ENCODE measurements at regions not wholly inside any gene's neighbourhood (a gene's known extent, or its start where the extent isn't known, plus 50 kb on each side); places are given as distances from the start of the nearest gene placed in this dataset.
A peak's percentile ranks its signal among the peaks of the same experiment; 100 is the strongest.

DNA sequence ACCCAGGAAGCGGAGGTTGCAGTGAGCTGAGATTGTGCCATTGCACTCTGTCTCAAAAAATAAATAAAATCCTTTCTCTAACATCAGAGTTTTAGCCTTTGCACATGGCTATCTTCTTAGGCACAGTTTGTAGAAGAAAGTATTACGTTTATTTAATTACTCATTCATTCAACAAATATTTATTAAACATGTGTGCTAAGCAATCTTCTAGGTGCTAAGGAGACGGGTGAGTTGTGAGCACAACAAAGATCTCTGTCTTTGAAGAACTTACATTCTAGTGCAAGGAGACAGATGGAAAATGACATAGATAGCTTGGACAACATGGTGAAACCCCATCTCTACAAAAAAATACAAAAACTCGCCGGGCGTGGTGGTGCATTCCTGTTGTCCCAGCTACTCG is 122.3 kb upstream of the MYO10 start:
- Histone ChIP-seq H3K4me2 (ENCODE audit: insufficient read depth, low read length) (no peak overlapping the region), H3K79me2 (ENCODE audit: control insufficient read depth, insufficient read depth, low read length) (no peaks in the 10 kb centered on the region), H3K4me3 (replicated peaks in 1 of 3; ENCODE audit: insufficient read depth in 1 of 3, low read depth in 1 of 3, low read length in 3 of 3) (no peak overlapping the region), H4K20me1 (replicated peaks; ENCODE audit: control insufficient read depth, extremely low read depth, insufficient read depth, low read length) (no peaks in the 10 kb centered on the region), H3K27me3 (ENCODE audit: control insufficient read depth in 2 of 2, insufficient read depth in 2 of 2, low read length in 2 of 2) (no peaks in the 10 kb centered on the region), H3K36me3 (ENCODE audit: control insufficient read depth in 2 of 2, extremely low read depth in 1 of 2, insufficient read depth in 2 of 2, low read length in 2 of 2) (no peaks in the 10 kb centered on the region), H2AFZ (ENCODE audit: low read depth, low read length) (no peak overlapping the region), H3K9ac (replicated peaks; ENCODE audit: extremely low read depth, insufficient read depth, low read length) (no peak overlapping the region), H3K9me1 (replicated peaks; ENCODE audit: control insufficient read depth, extremely low read depth, insufficient read depth, low read length) (no peaks in the 10 kb centered on the region), H3K27ac (ENCODE audit: insufficient read depth, low read depth, low read length) (no peak overlapping the region), H3K9me3 (replicated peaks; ENCODE audit: control insufficient read depth, insufficient read depth, low read length) (no peaks in the 10 kb centered on the region), H3K4me1 (ENCODE audit: control insufficient read depth, extremely low read depth, insufficient read depth, low read length) (peaks cover 7% of the 10 kb centered on the region)
- FAIRE-seq (peak; percentile 12), DNase-seq (ENCODE audit: low read depth, low spot score) (no peak)
- intact Hi-C loops (cut with micrococcal nuclease) = no loop called here
- TF ChIP-seq POLR2AphosphoS5 (IDR thresholded peaks at IDR 0.05; ENCODE audit: insufficient read depth, low read depth, low read length) = no peak
- no peak for TF ChIP-seq POLR2A (IDR thresholded peaks at IDR 0.05; ENCODE audit: low read depth, low read length)
- TF ChIP-seq JUN (IDR thresholded peaks at IDR 0.05; ENCODE audit: borderline replicate concordance, insufficient read depth, insufficient read length, low read depth) = no peak
- TF ChIP-seq GATA2 (IDR thresholded peaks at IDR 0.05; ENCODE audit: insufficient read depth, insufficient read length, low read depth, low read length) = no peak
- TF ChIP-seq MYC (IDR thresholded peaks at IDR 0.05; ENCODE audit: low read depth, low read length) = no peak
- no peak for TF ChIP-seq EZH2 (IDR thresholded peaks at IDR 0.05; ENCODE audit: borderline replicate concordance, low read depth, low read length, severe bottlenecking)
- TF ChIP-seq, protein P1, sequence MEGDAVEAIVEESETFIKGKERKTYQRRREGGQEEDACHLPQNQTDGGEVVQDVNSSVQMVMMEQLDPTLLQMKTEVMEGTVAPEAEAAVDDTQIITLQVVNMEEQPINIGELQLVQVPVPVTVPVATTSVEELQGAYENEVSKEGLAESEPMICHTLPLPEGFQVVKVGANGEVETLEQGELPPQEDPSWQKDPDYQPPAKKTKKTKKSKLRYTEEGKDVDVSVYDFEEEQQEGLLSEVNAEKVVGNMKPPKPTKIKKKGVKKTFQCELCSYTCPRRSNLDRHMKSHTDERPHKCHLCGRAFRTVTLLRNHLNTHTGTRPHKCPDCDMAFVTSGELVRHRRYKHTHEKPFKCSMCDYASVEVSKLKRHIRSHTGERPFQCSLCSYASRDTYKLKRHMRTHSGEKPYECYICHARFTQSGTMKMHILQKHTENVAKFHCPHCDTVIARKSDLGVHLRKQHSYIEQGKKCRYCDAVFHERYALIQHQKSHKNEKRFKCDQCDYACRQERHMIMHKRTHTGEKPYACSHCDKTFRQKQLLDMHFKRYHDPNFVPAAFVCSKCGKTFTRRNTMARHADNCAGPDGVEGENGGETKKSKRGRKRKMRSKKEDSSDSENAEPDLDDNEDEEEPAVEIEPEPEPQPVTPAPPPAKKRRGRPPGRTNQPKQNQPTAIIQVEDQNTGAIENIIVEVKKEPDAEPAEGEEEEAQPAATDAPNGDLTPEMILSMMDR (IDR thresholded peaks at IDR 0.05; ENCODE audit: extremely low read depth in 1 of 2, insufficient read depth in 1 of 2, low read depth in 1 of 2, low read length in 2 of 2) = no peak
- TF ChIP-seq FOS (IDR thresholded peaks at IDR 0.05; ENCODE audit: borderline replicate concordance, insufficient read depth, low read length) = no peak
- TF ChIP-seq, protein P2, sequence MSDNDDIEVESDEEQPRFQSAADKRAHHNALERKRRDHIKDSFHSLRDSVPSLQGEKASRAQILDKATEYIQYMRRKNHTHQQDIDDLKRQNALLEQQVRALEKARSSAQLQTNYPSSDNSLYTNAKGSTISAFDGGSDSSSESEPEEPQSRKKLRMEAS (IDR thresholded peaks at IDR 0.05; ENCODE audit: insufficient read depth, insufficient read length) = no peak
- BruUV-seq (replicated peaks) = no TSS peak
- CTCF ChIA-PET = interaction anchor here (1.3 to 3.2 kb wide), 4 partner anchors 8 to 132 kb away, joined by 3 to 20 read pairs (median 8); no protein-coding TSS in a partner anchor
- POLR2A ChIA-PET = no interaction called here
- dilution Hi-C loops (cut with MboI; ENCODE audit: extremely low pct_ligation_motif_present, low sequenced_read_pairs) = no loop called here

Measured in endothelial cell of umbilical vein (primary cell).